ENCODE measurements at regions not wholly inside any gene's neighbourhood (a gene's known extent, or its start where the extent isn't known, plus 50 kb on each side); places are given as distances from the start of the nearest gene placed in this dataset.

GRCh38 chr5:101937041-101937440, 359.0 kb downstream of the SLCO4C1 start:
- Histone ChIP-seq H3K27me3 (ENCODE audit: insufficient read depth, low read length) (no peaks in the 10 kb centered on the region), H4K20me1 (ENCODE audit: control insufficient read depth, insufficient read depth, insufficient read length) (no peaks in the 10 kb centered on the region), H3K56ac (ENCODE audit: insufficient read length, low read depth, low read length) (no peak overlapping the region), H3K4ac (ENCODE audit: low read depth, low read length) (no peak overlapping the region), H3K79me1 (ENCODE audit: insufficient read depth, low read depth, low read length, poor library complexity, severe bottlenecking) (no peaks in the 10 kb centered on the region), H3K23me2 (ENCODE audit: insufficient read length, low read depth, low read length, poor library complexity, severe bottlenecking) (no peaks in the 10 kb centered on the region), H4K91ac (ENCODE audit: insufficient read length, low read depth, low read length) (no peak overlapping the region), H3K4me2 (ENCODE audit: insufficient read depth, insufficient read length, low read length) (no peak overlapping the region), H3K23ac (ENCODE audit: insufficient read length, low read depth, low read length) (no peak overlapping the region), H2AK5ac (ENCODE audit: insufficient read length, low read length) (no peak overlapping the region), H2AFZ (ENCODE audit: low read length) (no peak overlapping the region), H3K18ac (ENCODE audit: insufficient read length, low read depth, low read length) (no peak overlapping the region), H3T11ph (ENCODE audit: low read length) (no peak overlapping the region), H2BK12ac (ENCODE audit: insufficient read length, low read depth, low read length) (no peak overlapping the region), H2BK120ac (ENCODE audit: low read depth, low read length, poor library complexity, severe bottlenecking) (no peak overlapping the region), H2BK5ac (ENCODE audit: insufficient read length, low read length) (no peak overlapping the region), H2BK15ac (ENCODE audit: low read depth, low read length) (no peak overlapping the region), H3K14ac (ENCODE audit: insufficient read depth, low read length) (no peak overlapping the region), H3K9me3 (ENCODE audit: control insufficient read depth, low read depth, low read length) (no peaks in the 10 kb centered on the region), H3K9ac (ENCODE audit: extremely low read depth, insufficient read length, low read length) (no peak overlapping the region), H3K4me1 (ENCODE audit: insufficient read depth, low read length) (no peaks in the 10 kb centered on the region), H3K79me2 (ENCODE audit: insufficient read depth, low read length) (no peaks in the 10 kb centered on the region), H4K5ac (ENCODE audit: insufficient read length, low read depth, low read length) (no peak overlapping the region), H3K27ac (ENCODE audit: insufficient read length, low read depth, low read length) (no peak overlapping the region), H4K8ac (replicated peaks; ENCODE audit: insufficient read length, low read depth, low read length) (no peak overlapping the region), H2BK20ac (ENCODE audit: low read depth, low read length, poor library complexity, severe bottlenecking) (no peak overlapping the region)
- Mint-ChIP-seq H3K36me3 (ENCODE audit: insufficient read depth in 1 of 3, low read depth in 3 of 3) (no peaks in the 10 kb centered on the region), H3K27ac (no peak overlapping the region), H3K27me3 (ENCODE audit: low read depth) (peaks cover 4% of the 10 kb centered on the region), H3K4me3 (no peak overlapping the region), H3K4me1 (peaks cover 0 to under 1% of the 10 kb centered on the region in 2 experiments; a peak in 2 of 4 replicates), H3K9me3 (no peaks in the 10 kb centered on the region)
- no peak for DNase-seq
- WGBS (ENCODE audit: extremely low coverage, insufficient read length, low lambda C conversion rate), result no CpG with 5 or more reads among the region's 2 CpGs
- no peak for TF ChIP-seq CTCF (conservative IDR thresholded peaks at IDR 0.05)

All from H9 (cell line).